HUES48 (cell line): ENCODE measurements at regions not wholly inside any gene's neighbourhood (a gene's known extent, or its start where the extent isn't known, plus 50 kb on each side); places are given as distances from the start of the nearest gene placed in this dataset.
A peak's percentile ranks its signal among the peaks of the same experiment; 100 is the strongest.

Source experiments
- H3K27ac ChIP-seq: one replicate; pipeline ENCODE4 v1.7.0; 2013; ENCODE audit warnings: low read depth, low read length, inconsistent platforms
- H3K27me3 ChIP-seq: 2 replicates; pipeline ENCODE4 v1.6.1; 2013; ENCODE audit warnings: mild to moderate bottlenecking, low read length; ENCODE audit not compliant: control insufficient read depth, insufficient read depth
- H3K36me3 ChIP-seq: 2 replicates; pipeline ENCODE4 v1.6.1; 2013; ENCODE audit warnings: low read length; ENCODE audit not compliant: control insufficient read depth, insufficient read depth
- H3K4me1 ChIP-seq: 2 replicates; pipeline ENCODE4 v1.6.1; 2013; ENCODE audit warnings: mild to moderate bottlenecking, low read length; ENCODE audit not compliant: control insufficient read depth, insufficient read depth
- H3K4me3 ChIP-seq: 2 replicates; pipeline ENCODE4 v1.5.1; 2013; ENCODE audit warnings: mild to moderate bottlenecking, low read depth, low read length
- H3K9ac ChIP-seq: 2 replicates; pipeline ENCODE4 v1.6.1; 2013; ENCODE audit warnings: mild to moderate bottlenecking, low read depth, low read length, moderate library complexity
- H3K9me3 ChIP-seq: 2 replicates; pipeline ENCODE4 v1.6.1; 2013; ENCODE audit warnings: low read length; ENCODE audit not compliant: control insufficient read depth, insufficient read depth

GRCh38 chr4:188197566-188197965 lies 58.3 kb downstream of the TRIML1 start:
- Histone ChIP-seq H3K9me3 (no peaks in the 10 kb centered on the region), H3K9ac (no peak overlapping the region), H3K27me3 (no peaks in the 10 kb centered on the region), H3K36me3 (no peaks in the 10 kb centered on the region), H3K4me1 (peaks cover 14% of the 10 kb centered on the region; the same call in 1 of the 2 replicates), H3K27ac (no peak overlapping the region), H3K4me3 (no peak overlapping the region)

- H3K9ac ChIP-seq = no peak overlapping the region; the same call in 1 of the 2 replicates
- H3K36me3 ChIP-seq = no peaks in the 10 kb centered on the region
- H3K4me1 ChIP-seq = peaks cover 14% of the 10 kb centered on the region; the same call in 1 of the 2 replicates
- no peaks in the 10 kb centered on the region for H3K27me3 ChIP-seq
- H3K27ac ChIP-seq = no peak overlapping the region
- no peaks in the 10 kb centered on the region for H3K9me3 ChIP-seq
- no peak overlapping the region for H3K4me3 ChIP-seq
Measured at GRCh38 chr4:188198982-188199792, 59.9 kb downstream of the TRIML1 start.

- H3K27me3 ChIP-seq = no peaks in the 10 kb centered on the region
- no peak overlapping the region for H3K27ac ChIP-seq
- H3K36me3 ChIP-seq = no peaks in the 10 kb centered on the region
Measured at GRCh38 chr4:188201851-188202250, 62.6 kb downstream of the TRIML1 start.

GRCh38 chr4:188206783-188207182 lies 67.5 kb downstream of the TRIML1 start:
- no peaks in the 10 kb centered on the region for H3K4me1 ChIP-seq
- no peak overlapping the region for H3K9ac ChIP-seq
- no peak overlapping the region for H3K4me3 ChIP-seq
- H3K9me3 ChIP-seq = no peaks in the 10 kb centered on the region
- no peaks in the 10 kb centered on the region for H3K27me3 ChIP-seq
- no peak overlapping the region for H3K27ac ChIP-seq
- H3K36me3 ChIP-seq = no peaks in the 10 kb centered on the region

More at GRCh38 chr4:188201851-188202250, 62.6 kb downstream of the TRIML1 start:
- H3K4me1 ChIP-seq = peaks cover 6% of the 10 kb centered on the region; the same call in 1 of the 2 replicates
- no peaks in the 10 kb centered on the region for H3K9me3 ChIP-seq
- no peak overlapping the region for H3K9ac ChIP-seq
- no peak overlapping the region for H3K4me3 ChIP-seq

- Histone ChIP-seq H3K27me3 (no peaks in the 10 kb centered on the region), H3K4me1 (no peaks in the 10 kb centered on the region), H3K36me3 (no peaks in the 10 kb centered on the region), H3K9ac (no peak overlapping the region), H3K9me3 (no peaks in the 10 kb centered on the region), H3K27ac (no peak overlapping the region), H3K4me3 (no peak overlapping the region)
Measured at GRCh38 chr4:188214861-188215260, 75.6 kb downstream of the TRIML1 start.

- Histone ChIP-seq H3K4me3 (peak overlapping the region; percentile 50), H3K9ac (no peak overlapping the region), H3K4me1 (no peaks in the 10 kb centered on the region), H3K27me3 (no peaks in the 10 kb centered on the region), H3K36me3 (no peaks in the 10 kb centered on the region), H3K27ac (no peak overlapping the region), H3K9me3 (no peaks in the 10 kb centered on the region)
Measured at GRCh38 chr4:188218392-188218791, 79.2 kb downstream of the TRIML1 start.

GRCh38 chr4:188220006-188220405 lies 80.8 kb downstream of the TRIML1 start:
- no peaks in the 10 kb centered on the region for H3K9me3 ChIP-seq
- no peaks in the 10 kb centered on the region for H3K4me1 ChIP-seq
- no peaks in the 10 kb centered on the region for H3K36me3 ChIP-seq
- H3K4me3 ChIP-seq = no peak overlapping the region
- H3K27me3 ChIP-seq = no peaks in the 10 kb centered on the region
- no peak overlapping the region for H3K27ac ChIP-seq
- no peak overlapping the region for H3K9ac ChIP-seq

GRCh38 chr4:188221090-188221489 lies 81.8 kb downstream of the TRIML1 start:
- H3K9me3 ChIP-seq = no peaks in the 10 kb centered on the region
- no peak overlapping the region for H3K9ac ChIP-seq
- H3K27ac ChIP-seq = no peak overlapping the region
- no peak overlapping the region for H3K4me3 ChIP-seq
- H3K4me1 ChIP-seq = no peaks in the 10 kb centered on the region
- H3K27me3 ChIP-seq = no peaks in the 10 kb centered on the region
- no peaks in the 10 kb centered on the region for H3K36me3 ChIP-seq

GRCh38 chr4:188228279-188228678 lies 89.0 kb downstream of the TRIML1 start:
- Histone ChIP-seq H3K4me3 (no peak overlapping the region), H3K27me3 (no peaks in the 10 kb centered on the region), H3K27ac (no peak overlapping the region), H3K9me3 (no peaks in the 10 kb centered on the region), H3K9ac (no peak overlapping the region), H3K4me1 (no peaks in the 10 kb centered on the region), H3K36me3 (no peaks in the 10 kb centered on the region)

- H3K36me3 ChIP-seq = no peaks in the 10 kb centered on the region
- H3K4me1 ChIP-seq = no peaks in the 10 kb centered on the region
- H3K4me3 ChIP-seq = no peak overlapping the region
- H3K27me3 ChIP-seq = no peaks in the 10 kb centered on the region
- no peak overlapping the region for H3K27ac ChIP-seq
- no peak overlapping the region for H3K9ac ChIP-seq
- H3K9me3 ChIP-seq = no peaks in the 10 kb centered on the region
Measured at GRCh38 chr4:188232428-188232827, 93.2 kb downstream of the TRIML1 start.

GRCh38 chr4:188242041-188242440 lies 102.8 kb downstream of the TRIML1 start:
- Histone ChIP-seq H3K36me3 (no peaks in the 10 kb centered on the region), H3K9me3 (no peaks in the 10 kb centered on the region), H3K4me3 (no peak overlapping the region), H3K9ac (no peak overlapping the region), H3K4me1 (no peaks in the 10 kb centered on the region; the same call in 1 of the 2 replicates), H3K27ac (no peak overlapping the region), H3K27me3 (no peaks in the 10 kb centered on the region)
